ENCODE measurements at regions not wholly inside any gene's neighbourhood (a gene's known extent, or its start where the extent isn't known, plus 50 kb on each side); places are given as distances from the start of the nearest gene placed in this dataset.
"Not testable (repeated sequence)": the region's sequence is repeated elsewhere in the genome, so short reads cannot be mapped to it uniquely, and the experiment has no call there.

- DNase-seq, result no peak
Observed at GRCh38 chr1:83065952-83066727, 932.8 kb downstream of the TTLL7 start.

DNA sequence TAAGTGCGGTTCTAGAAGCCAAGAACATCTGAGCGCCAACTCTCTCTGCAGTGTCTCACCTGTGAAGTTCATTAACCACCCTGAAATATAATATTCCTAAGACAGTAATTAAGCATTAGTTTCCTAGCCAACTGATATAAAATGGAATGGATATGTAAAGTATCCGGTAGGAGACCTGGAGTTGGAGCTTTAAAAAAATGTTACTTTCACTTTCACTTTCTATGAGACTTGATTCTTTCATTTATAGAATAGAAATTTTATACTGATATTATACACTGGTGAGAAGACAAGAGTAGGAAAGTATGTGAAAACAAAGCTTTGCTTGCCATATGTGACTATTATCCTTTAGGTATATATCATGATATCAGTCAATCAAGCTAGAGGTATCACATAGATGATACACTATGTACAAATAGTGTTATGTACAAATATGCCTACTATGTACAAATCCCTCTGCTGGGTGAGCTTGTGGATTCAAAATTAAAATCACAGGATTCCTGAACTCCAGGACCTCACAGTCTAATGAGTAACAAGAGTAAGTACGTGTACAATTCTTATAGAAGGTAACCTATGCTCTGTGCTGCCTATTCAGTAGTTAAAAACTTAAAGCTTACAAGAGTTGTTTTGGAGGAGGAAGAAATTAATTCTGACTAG lies 934.2 kb downstream of the TTLL7 start:
- no peak for DNase-seq

GRCh38 chr1:83060651-83061390 lies 938.1 kb downstream of the TTLL7 start:
- no peak for DNase-seq

DNA sequence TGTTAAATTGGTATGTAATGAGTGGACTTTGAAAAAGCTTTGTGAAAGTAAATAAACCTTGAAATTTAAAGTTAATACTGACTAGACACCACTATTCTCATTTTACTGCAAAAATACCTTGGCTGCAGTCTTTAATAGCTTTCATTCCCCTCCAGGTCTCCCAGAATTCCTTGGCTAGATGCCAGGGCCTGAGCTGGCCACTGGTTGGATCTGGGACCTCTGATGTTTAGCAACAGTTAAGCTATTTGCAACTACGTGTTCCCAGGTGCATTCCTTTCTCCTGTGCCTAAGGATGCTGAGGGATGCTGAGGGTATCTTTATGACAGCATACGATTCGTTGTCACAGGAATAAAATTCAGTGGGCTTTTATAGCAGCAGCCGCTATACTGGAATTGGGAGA lies 938.7 kb downstream of the TTLL7 start:
- no peak for DNase-seq

DNA sequence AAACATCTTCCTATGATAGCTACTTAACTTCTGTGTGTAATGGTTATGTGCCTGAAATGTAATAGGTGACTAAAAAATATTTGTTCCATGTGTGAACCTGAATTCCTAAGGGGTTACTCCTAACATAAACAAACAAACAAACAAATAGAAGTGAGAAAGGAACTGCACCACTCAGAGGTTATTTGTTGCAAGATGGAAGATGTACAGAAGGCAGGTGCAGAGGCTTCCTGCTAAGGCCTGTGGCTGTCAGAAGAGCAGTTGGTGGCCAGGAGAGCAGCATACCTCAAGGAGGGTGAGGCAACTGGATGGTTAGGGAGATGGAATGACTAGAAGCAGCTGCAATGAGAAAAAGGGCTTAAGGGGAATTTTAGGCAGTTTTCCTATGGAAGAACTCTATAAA lies 940.6 kb downstream of the TTLL7 start:
- DNase-seq, result no peak

DNA sequence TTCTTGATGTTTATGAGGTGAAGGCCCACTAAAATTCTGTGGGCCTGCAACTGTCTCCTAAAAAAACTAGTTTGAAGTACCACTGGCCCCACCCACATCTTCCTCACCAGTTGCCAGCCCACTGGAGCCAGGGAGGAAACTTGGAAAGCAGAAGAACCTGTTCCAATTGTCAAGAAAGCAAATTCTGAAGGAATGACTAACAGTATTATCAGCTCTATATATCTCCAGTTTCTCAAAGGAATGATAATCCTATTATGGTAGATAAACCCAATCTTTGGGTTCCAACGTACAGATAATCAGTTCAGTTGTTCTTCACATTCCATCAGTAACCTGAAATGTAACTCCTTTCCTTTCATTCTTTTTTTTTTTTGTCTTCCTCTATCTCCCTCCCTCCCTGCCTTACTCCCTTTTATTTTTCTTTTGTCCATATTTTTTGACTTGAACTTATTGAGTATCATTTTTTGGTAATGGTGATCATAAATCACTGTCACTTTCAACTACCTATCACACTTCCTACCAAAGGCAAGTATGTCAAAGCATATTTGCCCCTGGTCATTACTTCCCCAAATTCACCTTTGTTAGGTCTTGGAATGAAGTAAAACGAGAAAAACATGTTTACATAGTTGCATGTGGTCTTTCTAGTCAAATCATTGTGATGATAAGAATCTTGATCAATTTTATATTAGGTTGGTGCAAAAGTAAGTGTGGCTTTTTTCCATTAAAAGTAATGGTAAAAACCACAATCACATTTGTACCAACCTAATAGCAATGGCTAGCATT lies 943.4 kb downstream of the TTLL7 start:
- no peak for DNase-seq

DNA sequence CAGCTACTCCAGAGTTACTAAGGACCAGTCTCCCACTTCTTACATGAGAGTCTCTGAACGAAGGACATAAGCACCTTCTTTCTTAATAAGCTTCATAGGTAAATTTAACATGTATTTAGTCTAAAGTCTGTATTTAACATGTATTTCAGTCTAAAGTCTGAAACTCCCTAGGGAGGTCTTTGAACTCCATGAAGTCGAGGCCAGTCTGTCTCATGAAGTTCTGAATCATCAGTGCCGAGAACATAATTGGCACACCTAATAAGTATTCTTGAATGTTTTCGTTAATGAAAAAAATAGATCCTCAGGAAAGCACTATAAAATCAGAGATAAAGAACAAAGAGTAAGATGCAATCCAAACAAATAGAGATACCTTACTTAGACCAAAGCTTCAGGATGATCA lies 945.5 kb downstream of the TTLL7 start:
- DNase-seq, result no peak

GRCh38 chr1:83052865-83053264 lies 946.1 kb downstream of the TTLL7 start:
- DNase-seq, result no peak

- not testable (repeated sequence) for DNase-seq
Observed at GRCh38 chr1:83051053-83051452, 947.9 kb downstream of the TTLL7 start.

- DNase-seq, result no peak
Observed at GRCh38 chr1:83043244-83043643, 955.7 kb downstream of the TTLL7 start.

- DNase-seq, result not testable (repeated sequence)
Observed at GRCh38 chr1:83039091-83039490, 959.8 kb downstream of the TTLL7 start.

GRCh38 chr1:83034851-83035250 lies 964.1 kb downstream of the TTLL7 start:
- no peak for DNase-seq

DNA sequence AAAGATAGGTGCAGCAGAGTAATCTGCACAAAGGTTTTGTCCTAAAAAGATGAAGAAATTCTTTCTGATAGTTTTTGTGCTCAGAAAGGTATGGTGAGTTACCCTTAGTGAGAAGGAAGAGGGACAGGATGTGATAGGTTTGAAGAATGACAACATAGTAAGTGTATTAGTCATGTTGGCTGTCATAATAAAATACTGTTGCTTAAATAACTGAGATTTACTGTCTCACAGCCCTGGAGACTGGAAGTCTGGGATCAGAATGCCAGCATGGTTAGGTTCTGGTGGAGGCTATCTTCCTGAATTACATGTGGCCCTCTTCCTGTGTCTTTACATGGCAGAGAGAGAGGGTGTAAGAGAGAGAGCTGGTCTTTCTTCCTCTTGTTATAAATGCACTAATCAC lies 965.2 kb downstream of the TTLL7 start:
- DNase-seq, result no peak

DNA sequence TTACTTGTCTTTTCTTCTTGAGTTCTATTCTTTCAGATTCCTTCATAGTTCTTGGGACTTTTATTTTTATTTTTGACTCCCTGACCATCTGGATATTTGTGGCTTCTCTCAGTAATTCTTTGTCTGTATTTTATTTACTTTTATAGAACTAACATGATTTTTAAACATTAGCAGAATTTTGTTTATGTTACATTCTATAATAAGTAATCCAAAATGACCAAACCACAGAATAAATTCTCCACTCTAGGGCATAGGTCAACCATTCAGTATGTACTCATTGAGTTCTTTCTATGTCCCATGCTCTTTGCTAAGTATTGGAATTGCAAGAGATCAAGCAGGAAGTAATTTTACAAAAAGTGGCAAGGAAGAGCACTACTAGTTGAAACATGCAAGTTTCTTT lies 969.0 kb downstream of the TTLL7 start:
- no peak for DNase-seq

GRCh38 chr1:83029050-83029449 lies 969.9 kb downstream of the TTLL7 start:
- DNase-seq, result no peak

DNA sequence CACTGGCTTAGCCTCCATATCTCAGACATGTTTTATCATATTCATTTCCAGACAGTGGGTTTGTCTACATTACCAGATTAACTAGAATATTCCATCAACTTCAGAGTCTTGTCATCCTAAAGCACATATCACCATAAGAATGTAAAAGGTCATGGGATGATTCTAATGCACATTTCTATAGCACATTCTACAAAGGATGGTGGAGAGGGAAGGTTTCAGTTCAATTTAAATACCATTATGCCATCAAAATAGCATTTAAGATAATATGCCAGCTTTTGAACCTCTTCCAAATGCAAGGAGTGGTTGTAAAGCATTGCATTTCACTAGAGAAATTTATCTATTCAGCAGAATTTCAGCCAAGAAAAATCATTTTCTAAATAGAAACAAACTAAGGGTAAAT lies 970.5 kb downstream of the TTLL7 start:
- no peak for DNase-seq

DNA sequence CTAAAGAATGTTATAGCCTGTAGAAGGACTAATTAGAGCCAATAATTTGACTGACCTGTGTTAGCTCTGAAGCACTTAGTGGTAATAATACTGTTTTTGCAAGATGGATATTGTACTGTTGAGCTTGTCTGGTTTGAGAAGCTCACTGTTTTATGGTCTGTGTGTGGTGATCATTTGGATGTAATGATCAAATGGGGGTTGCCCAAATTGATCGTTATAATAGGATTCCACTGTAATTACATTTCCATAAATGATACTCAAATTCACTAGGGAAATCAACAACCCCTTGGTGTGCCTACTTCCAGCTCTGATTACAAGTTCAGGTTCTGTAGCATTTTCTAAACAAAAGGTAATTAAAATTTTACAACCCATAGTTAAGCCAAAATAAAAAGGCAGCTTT lies 971.4 kb downstream of the TTLL7 start:
- no peak for DNase-seq

GRCh38 chr1:83026745-83027144 lies 972.2 kb downstream of the TTLL7 start:
- DNase-seq, result no peak

GRCh38 chr1:83024251-83024767 lies 974.6 kb downstream of the TTLL7 start:
- DNase-seq, result no peak

DNA sequence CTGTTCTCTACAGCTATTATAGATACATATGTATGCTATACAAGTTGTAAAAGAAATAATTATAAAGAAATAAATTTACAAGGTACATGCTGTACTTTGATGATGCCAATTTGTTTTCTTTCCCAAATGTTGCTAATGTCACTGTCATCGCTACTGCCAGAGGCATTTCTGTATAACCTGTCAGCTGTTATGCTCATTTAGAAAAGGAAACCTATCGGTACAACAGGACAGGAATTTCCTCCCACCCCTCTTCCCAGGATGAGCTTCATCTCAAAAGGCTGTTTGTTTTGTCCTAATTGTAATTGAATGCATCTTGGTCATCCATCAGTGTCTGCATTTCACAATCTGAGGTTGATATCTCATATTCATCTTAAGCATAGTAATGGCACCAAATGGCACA lies 975.7 kb downstream of the TTLL7 start:
- no peak for DNase-seq

DNA sequence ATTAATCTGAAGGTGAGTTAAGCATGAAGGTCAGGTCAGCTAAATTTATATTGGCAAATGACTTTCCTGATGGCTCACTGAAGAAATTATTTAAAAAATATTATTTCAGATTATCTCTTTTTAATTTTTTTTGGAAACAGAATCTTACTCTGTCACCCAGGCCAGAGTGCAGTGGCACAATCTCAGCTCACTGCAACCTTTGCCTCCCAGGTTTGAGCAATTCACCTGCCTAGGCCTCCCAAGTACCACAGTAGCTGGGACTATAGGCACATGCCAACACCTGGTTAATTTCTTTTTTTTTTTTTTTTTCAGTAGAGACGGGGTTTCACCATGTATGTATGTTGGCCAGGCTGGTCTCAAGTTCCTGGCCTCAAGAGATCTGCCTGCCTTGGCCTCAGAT lies 976.7 kb downstream of the TTLL7 start:
- DNase-seq, result no peak

DNA sequence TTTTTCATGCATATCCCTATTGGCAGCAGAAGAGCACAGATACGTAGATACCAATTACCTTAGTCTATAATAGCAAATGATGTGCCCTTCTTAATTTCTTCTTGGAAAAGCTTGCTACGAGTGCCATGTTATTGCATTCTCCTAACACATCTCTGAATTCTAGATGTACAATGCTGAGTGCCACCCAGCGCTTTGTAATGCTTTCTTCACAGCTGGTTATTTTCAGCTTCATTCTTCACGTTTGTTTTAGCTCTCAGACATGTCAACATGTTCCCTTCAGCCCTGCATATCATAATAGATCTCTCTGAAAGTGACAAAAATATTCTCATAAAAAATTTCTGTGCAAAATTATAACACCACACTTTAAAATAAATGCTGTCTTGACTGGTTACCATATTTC lies 981.2 kb downstream of the TTLL7 start:
- no peak for DNase-seq

- no peak for DNase-seq
Observed at GRCh38 chr1:83017276-83017675, 981.7 kb downstream of the TTLL7 start.

Measured in CD4-positive, alpha-beta T cell treated with Interleukin-15 for 1 hour (primary cell).